Left lung (tissue), 4 donors: ENCODE measurements at regions not wholly inside any gene's neighbourhood (a gene's known extent, or its start where the extent isn't known, plus 50 kb on each side); places are given as distances from the start of the nearest gene placed in this dataset.

Source experiments
- ATAC-seq: fragments of 200-7000 bp; cut with Tn5 transposase; one replicate; pipeline ENCODE4 v1.9.1; 2020; ENCODE audit warnings: moderate library complexity
- DNase-seq, 4 donors: peaks; one replicate each; pipeline ENCODE4 v3.0.0-alpha.2; 2013 to 2020
- H3K27ac ChIP-seq, 2 donors: fragments of 200-600 bp; sonication (generic) in 1 of 2; one replicate each; pipeline versions ENCODE4 v1.5.0 to v1.8.0; 2020 to 2021
- H3K27me3 ChIP-seq, 2 donors: fragments of 200-600 bp; sonication (generic) in 1 of 2; one replicate each; pipeline versions ENCODE4 v1.5.0 to v1.8.0; 2020 to 2021
- H3K36me3 ChIP-seq, 2 donors: fragments of 200-600 bp; sonication (generic) in 1 of 2; one replicate each; pipeline versions ENCODE4 v1.5.0 to v1.8.0; 2020 to 2021
- H3K4me1 ChIP-seq, 2 donors: fragments of 200-600 bp; one replicate each; pipeline ENCODE4 v1.8.0; 2021
- H3K4me3 ChIP-seq, 2 donors: fragments of 200-600 bp; sonication (generic) in 1 of 2; one replicate each; pipeline versions ENCODE4 v1.5.0 to v1.8.0; 2020 to 2021; ENCODE audit warnings: mild to moderate bottlenecking in 1 of 2
- H3K9me3 ChIP-seq, 2 donors: fragments of 200-600 bp; sonication (generic) in 1 of 2; one replicate each; pipeline versions ENCODE4 v1.5.0 to v1.8.0; 2020 to 2021
- CTCF ChIP-seq, 2 donors: fragments of 200-600 bp; sonication (generic) in 1 of 2; IDR thresholded peaks; one replicate each; pipeline versions ENCODE4 v1.5.0 to v1.8.0; 2021; ENCODE audit warnings: antibody characterized with exemption in 2 of 2
- intact Hi-C, 2 donors: fragments of 100-400 bp; cut with DNase I; formaldehyde crosslinking; loops; one replicate each; pipeline versions ENCODE4 v1.11.2 to v1.14.2; 2022
- donor health status: DM: no; HTN: yes; CAD: no.
- donor health status: DM: no; HTN: no; CAD: no.

GRCh38 chr6:8944548-8944947 lies 509.2 kb upstream of the SLC35B3 start:
- Histone ChIP-seq H3K4me1 (no peaks in the 10 kb centered on the region), H3K4me3 (no peak overlapping the region), H3K27me3 (no peaks in the 10 kb centered on the region), H3K36me3 (no peaks in the 10 kb centered on the region), H3K27ac (no peak overlapping the region), H3K9me3 (no peaks in the 10 kb centered on the region)
- no peak for TF ChIP-seq CTCF (IDR thresholded peaks at IDR 0.05)
- DNase-seq (no peak), ATAC-seq (no peak)
- intact Hi-C loops: no loop called here

GRCh38 chr6:8943073-8943472 lies 507.7 kb upstream of the SLC35B3 start:
- TF ChIP-seq CTCF (IDR thresholded peaks at IDR 0.05): no peak
- Histone ChIP-seq H3K27me3 (no peaks in the 10 kb centered on the region), H3K4me3 (no peak overlapping the region), H3K9me3 (no peaks in the 10 kb centered on the region), H3K4me1 (no peaks in the 10 kb centered on the region), H3K36me3 (no peaks in the 10 kb centered on the region), H3K27ac (no peak overlapping the region)
- ATAC-seq (no peak), DNase-seq (no peak)
- intact Hi-C loops: no loop called here

GRCh38 chr6:8941577-8941976 lies 506.2 kb upstream of the SLC35B3 start:
- H3K4me3 ChIP-seq: no peak overlapping the region
- no peaks in the 10 kb centered on the region for H3K9me3 ChIP-seq
- no peak for TF ChIP-seq CTCF (IDR thresholded peaks at IDR 0.05)
- H3K4me1 ChIP-seq: no peaks in the 10 kb centered on the region
- ATAC-seq: no peak
- no peaks in the 10 kb centered on the region for H3K27me3 ChIP-seq
- intact Hi-C loops: no loop called here
- H3K27ac ChIP-seq: no peak overlapping the region
- no peak for DNase-seq
- no peaks in the 10 kb centered on the region for H3K36me3 ChIP-seq

- ATAC-seq: no peak
Measured at GRCh38 chr6:8940356-8940755, 505.0 kb upstream of the SLC35B3 start.

GRCh38 chr6:8939615-8940014 lies 504.3 kb upstream of the SLC35B3 start:
- Histone ChIP-seq H3K27ac (no peak overlapping the region), H3K27me3 (no peaks in the 10 kb centered on the region), H3K4me3 (no peak overlapping the region), H3K36me3 (no peaks in the 10 kb centered on the region), H3K9me3 (no peaks in the 10 kb centered on the region), H3K4me1 (no peaks in the 10 kb centered on the region)
- ATAC-seq (peak; percentile 53), DNase-seq (no peak)
- intact Hi-C loops: no loop called here
- no peak for TF ChIP-seq CTCF (IDR thresholded peaks at IDR 0.05)

More at GRCh38 chr6:8940356-8940755, 505.0 kb upstream of the SLC35B3 start:
- Histone ChIP-seq H3K9me3 (no peaks in the 10 kb centered on the region), H3K4me3 (no peak overlapping the region), H3K36me3 (no peaks in the 10 kb centered on the region), H3K4me1 (no peaks in the 10 kb centered on the region), H3K27me3 (no peaks in the 10 kb centered on the region), H3K27ac (no peak overlapping the region)
- intact Hi-C loops: no loop called here
- DNase-seq: no peak
- TF ChIP-seq CTCF (IDR thresholded peaks at IDR 0.05): no peak
